H9 (cell line): ENCODE measurements at regions not wholly inside any gene's neighbourhood (a gene's known extent, or its start where the extent isn't known, plus 50 kb on each side); places are given as distances from the start of the nearest gene placed in this dataset.

ENCODE experiments used
- DNase-seq: peaks from one replicate; pipeline ENCODE4 v3.0.0-alpha.2; 2017
- H2AFZ ChIP-seq: one replicate; pipeline ENCODE4 v1.6.1; 2013; ENCODE audit warnings: mild to moderate bottlenecking, low read length, control low read depth, moderate library complexity
- H2AK5ac ChIP-seq: 2 replicates; pipeline ENCODE4 v1.6.1; 2013; ENCODE audit warnings: low read length, control low read depth, mixed read lengths; ENCODE audit not compliant: insufficient read length
- H2BK120ac ChIP-seq: one replicate; pipeline ENCODE4 v1.6.1; 2013; ENCODE audit warnings: low read depth, mild to moderate bottlenecking, low read length, control low read depth, inconsistent platforms; ENCODE audit not compliant: poor library complexity, severe bottlenecking
- H2BK12ac ChIP-seq: 2 replicates; pipeline ENCODE4 v1.6.1; 2013; ENCODE audit warnings: low read length, control low read depth, mixed read lengths, low read depth; ENCODE audit not compliant: insufficient read length
- H2BK15ac ChIP-seq: 2 replicates; pipeline ENCODE4 v1.6.1; 2013; ENCODE audit warnings: low read depth, low read length, control low read depth
- H2BK20ac ChIP-seq: one replicate; pipeline ENCODE4 v1.6.1; 2013; ENCODE audit warnings: low read depth, mild to moderate bottlenecking, low read length, control low read depth, inconsistent platforms; ENCODE audit not compliant: poor library complexity, severe bottlenecking
- H2BK5ac ChIP-seq: 2 replicates; pipeline ENCODE4 v1.6.1; 2013; ENCODE audit warnings: low read length, control low read depth, mixed read lengths; ENCODE audit not compliant: insufficient read length
- H3K14ac ChIP-seq: 2 replicates; pipeline ENCODE4 v1.6.1; 2013; ENCODE audit warnings: low read length, control low read depth; ENCODE audit not compliant: insufficient read depth
- H3K18ac ChIP-seq: 2 replicates; pipeline ENCODE4 v1.6.1; 2013; ENCODE audit warnings: low read depth, mild to moderate bottlenecking, mixed read lengths, low read length, control low read depth; ENCODE audit not compliant: insufficient read length
- H3K23ac ChIP-seq: 2 replicates; pipeline ENCODE4 v1.6.1; 2013; ENCODE audit warnings: low read length, control low read depth, mixed read lengths, low read depth; ENCODE audit not compliant: insufficient read length
- H3K23me2 ChIP-seq: 2 replicates; pipeline ENCODE4 v1.6.1; 2013; ENCODE audit warnings: low read depth, mild to moderate bottlenecking, mixed read lengths, low read length, control low read depth; ENCODE audit not compliant: insufficient read length, poor library complexity, severe bottlenecking
- H3K27ac ChIP-seq: 2 replicates; pipeline ENCODE4 v1.5.1; 2013; ENCODE audit warnings: low read length, control low read depth, mixed read lengths, low read depth; ENCODE audit not compliant: insufficient read length
- H3K27me3 ChIP-seq: 2 replicates; pipeline ENCODE4 v1.6.1; 2013; ENCODE audit warnings: low read length, control low read depth, inconsistent platforms; ENCODE audit not compliant: insufficient read depth
- H3K4ac ChIP-seq: 2 replicates; pipeline ENCODE4 v1.6.1; 2013; ENCODE audit warnings: low read depth, mild to moderate bottlenecking, control low read depth, inconsistent platforms, low read length, moderate library complexity
- H3K4me1 ChIP-seq: 2 replicates; pipeline ENCODE4 v1.6.1; 2013; ENCODE audit warnings: low read length, control low read depth, inconsistent platforms; ENCODE audit not compliant: insufficient read depth
- H3K4me2 ChIP-seq: 2 replicates; pipeline ENCODE4 v1.6.1; 2013; ENCODE audit warnings: low read length, control low read depth, mixed read lengths; ENCODE audit not compliant: insufficient read length, insufficient read depth
- H3K56ac ChIP-seq: 2 replicates; pipeline ENCODE4 v1.6.1; 2013; ENCODE audit warnings: low read depth, mild to moderate bottlenecking, mixed read lengths, low read length, control low read depth; ENCODE audit not compliant: insufficient read length
- H3K79me1 ChIP-seq: 2 replicates; pipeline ENCODE4 v1.6.1; 2013; ENCODE audit warnings: low read depth, mild to moderate bottlenecking, moderate library complexity, low read length, control low read depth, inconsistent platforms; ENCODE audit not compliant: insufficient read depth, poor library complexity, severe bottlenecking
- H3K79me2 ChIP-seq: 2 replicates; pipeline ENCODE4 v1.6.1; 2013; ENCODE audit warnings: low read length, control low read depth, inconsistent platforms; ENCODE audit not compliant: insufficient read depth
- H3K9ac ChIP-seq: 2 replicates; pipeline ENCODE4 v1.6.1; 2013; ENCODE audit warnings: low read length, control low read depth, mixed read lengths; ENCODE audit not compliant: insufficient read length; ENCODE audit errors: extremely low read depth
- H3K9me3 ChIP-seq: one replicate; pipeline ENCODE4 v1.6.1; 2013; ENCODE audit warnings: low read depth, low read length, inconsistent platforms; ENCODE audit not compliant: control insufficient read depth
- H3T11ph ChIP-seq: one replicate; pipeline ENCODE4 v1.6.1; 2013; ENCODE audit warnings: mild to moderate bottlenecking, low read length, control low read depth, inconsistent platforms
- H4K20me1 ChIP-seq: one replicate; pipeline ENCODE4 v1.6.1; 2013; ENCODE audit not compliant: control insufficient read depth, insufficient read length, insufficient read depth
- H4K5ac ChIP-seq: 2 replicates; pipeline ENCODE4 v1.6.1; 2013; ENCODE audit warnings: low read depth, mild to moderate bottlenecking, mixed read lengths, low read length, control low read depth; ENCODE audit not compliant: insufficient read length
- H4K8ac ChIP-seq: replicated peaks from 2 replicates; pipeline ENCODE4 v1.6.1; 2013; ENCODE audit warnings: low read length, control low read depth, mixed read lengths, low read depth; ENCODE audit not compliant: insufficient read length
- H4K91ac ChIP-seq: 2 replicates; pipeline ENCODE4 v1.6.1; 2013; ENCODE audit warnings: low read depth, mild to moderate bottlenecking, moderate library complexity, mixed read lengths, low read length, control low read depth; ENCODE audit not compliant: insufficient read length
- H3K27ac Mint-ChIP-seq, 3 experiments: 2 replicates in 2 of 3; 3 replicates in 1 of 3; pipeline ENCODE4 v1.8.0; 2020 to 2021; ENCODE audit warnings: mixed read lengths in 3 of 3, mild to moderate bottlenecking in 1 of 3, moderate library complexity in 1 of 3
- H3K27me3 Mint-ChIP-seq: 2 replicates; pipeline ENCODE4 v1.8.0; 2021; ENCODE audit warnings: low read depth, mild to moderate bottlenecking, moderate library complexity, mixed read lengths
- H3K36me3 Mint-ChIP-seq, 3 experiments: 2 replicates in 2 of 3; 3 replicates in 1 of 3; pipeline ENCODE4 v1.8.0; 2020 to 2021; ENCODE audit warnings: low read depth in 3 of 3, mixed read lengths in 3 of 3; ENCODE audit not compliant: insufficient read depth in 1 of 3
- H3K4me1 Mint-ChIP-seq, 2 experiments: 2 replicates each; pipeline ENCODE4 v1.8.0; 2020; ENCODE audit warnings: mixed read lengths in 2 of 2
- H3K4me3 Mint-ChIP-seq, 2 experiments: 2 replicates in 1 of 2; 3 replicates in 1 of 2; pipeline ENCODE4 v1.8.0; 2020 to 2021; ENCODE audit warnings: mild to moderate bottlenecking in 2 of 2, mixed read lengths in 2 of 2, moderate library complexity in 1 of 2
- H3K9me3 Mint-ChIP-seq, 2 experiments: 2 replicates in 1 of 2; 3 replicates in 1 of 2; pipeline ENCODE4 v1.8.0; 2020; ENCODE audit warnings: mild to moderate bottlenecking in 2 of 2, mixed read lengths in 2 of 2, moderate library complexity in 1 of 2
- WGBS: extraction: QIAGEN DNeasy Blood & Tissue Kit; methylation state at CpG from one replicate; pipeline ENCODE4 v1.1.7; 2013; ENCODE audit warnings: missing lambda C conversion rate, low lambda C conversion rate, mixed read lengths; ENCODE audit not compliant: insufficient read length; ENCODE audit errors: extremely low coverage; 5-methylcytosine and 5-hydroxymethylcytosine counted together
- TF ChIP-seq, protein P1 (sequence below): fragments of 200-600 bp; sonication (generic); conservative IDR thresholded peaks from 3 replicates; pipeline ENCODE4 v1.8.0; 2021; ENCODE audit warnings: antibody characterized with exemption, mild to moderate bottlenecking

DNA sequence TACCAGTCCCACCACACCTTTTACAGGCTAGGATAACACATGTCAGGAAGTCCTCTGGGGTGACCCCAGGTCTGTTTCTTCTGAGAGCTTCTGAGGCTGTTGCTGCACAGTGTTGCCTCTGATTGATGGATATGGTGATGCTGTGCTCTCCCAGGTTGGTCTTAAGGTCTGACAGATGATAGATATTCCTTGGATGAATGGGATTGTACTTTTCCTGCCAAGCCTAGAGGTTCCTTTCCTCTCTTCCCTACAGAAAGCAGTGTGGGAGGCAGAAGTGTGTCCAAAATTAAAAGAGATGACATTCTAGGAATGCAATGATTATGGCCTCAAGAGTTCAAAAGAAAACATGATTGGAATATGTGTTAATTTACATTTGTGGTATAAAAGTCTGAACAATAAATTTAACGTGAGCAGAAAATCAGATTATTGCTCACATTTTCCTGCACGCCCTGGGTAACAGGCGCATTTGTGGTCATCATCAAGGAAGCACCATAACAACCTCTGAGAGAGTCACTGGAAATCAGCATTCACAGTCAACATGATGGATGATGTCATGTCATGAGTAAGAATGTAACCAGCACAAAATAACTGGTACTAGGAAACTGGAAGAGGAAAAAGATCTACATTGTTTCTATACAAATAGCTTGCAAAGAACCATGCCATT lies 73.7 kb downstream of the BBS10 start:
- H3K27me3 Mint-ChIP-seq, result no peaks in the 10 kb centered on the region
- H3K27ac Mint-ChIP-seq, result no peak overlapping the region
- no peak overlapping the region for H3K4me2 ChIP-seq
- H3K23ac ChIP-seq, result no peak overlapping the region
- H2AFZ ChIP-seq, result no peak overlapping the region
- peaks cover 17 to 18% of the 10 kb centered on the region in 2 experiments for H3K4me1 Mint-ChIP-seq
- H3K27ac ChIP-seq, result no peak overlapping the region
- H3K14ac ChIP-seq, result no peak overlapping the region
- H2BK12ac ChIP-seq, result no peak overlapping the region
- peaks cover 4% of the 10 kb centered on the region; the same call in 1 of the 2 replicates for H3K4me1 ChIP-seq
- no peaks in the 10 kb centered on the region for H3K27me3 ChIP-seq
- H2BK120ac ChIP-seq, result no peak overlapping the region
- H2BK20ac ChIP-seq, result no peak overlapping the region
- H3K9ac ChIP-seq, result no peak overlapping the region
- no peaks in the 10 kb centered on the region for H3K36me3 Mint-ChIP-seq
- H3K4ac ChIP-seq, result no peak overlapping the region
- no peaks in the 10 kb centered on the region for H3K79me1 ChIP-seq
- H4K91ac ChIP-seq, result no peak overlapping the region
- no peak overlapping the region for H3K4me3 Mint-ChIP-seq
- no peak overlapping the region for H2AK5ac ChIP-seq
- no peak overlapping the region for H3T11ph ChIP-seq
- H3K23me2 ChIP-seq, result no peaks in the 10 kb centered on the region
- H3K56ac ChIP-seq, result no peak overlapping the region
- no peaks in the 10 kb centered on the region for H3K9me3 Mint-ChIP-seq
- H3K18ac ChIP-seq, result no peak overlapping the region
- no peak overlapping the region for H4K8ac ChIP-seq
- no peak overlapping the region for H4K5ac ChIP-seq
- H2BK15ac ChIP-seq, result no peak overlapping the region
- no peaks in the 10 kb centered on the region for H3K79me2 ChIP-seq
- H4K20me1 ChIP-seq, result no peaks in the 10 kb centered on the region
- H3K9me3 ChIP-seq, result no peaks in the 10 kb centered on the region
- H2BK5ac ChIP-seq, result no peak overlapping the region
- TF ChIP-seq, protein P1, sequence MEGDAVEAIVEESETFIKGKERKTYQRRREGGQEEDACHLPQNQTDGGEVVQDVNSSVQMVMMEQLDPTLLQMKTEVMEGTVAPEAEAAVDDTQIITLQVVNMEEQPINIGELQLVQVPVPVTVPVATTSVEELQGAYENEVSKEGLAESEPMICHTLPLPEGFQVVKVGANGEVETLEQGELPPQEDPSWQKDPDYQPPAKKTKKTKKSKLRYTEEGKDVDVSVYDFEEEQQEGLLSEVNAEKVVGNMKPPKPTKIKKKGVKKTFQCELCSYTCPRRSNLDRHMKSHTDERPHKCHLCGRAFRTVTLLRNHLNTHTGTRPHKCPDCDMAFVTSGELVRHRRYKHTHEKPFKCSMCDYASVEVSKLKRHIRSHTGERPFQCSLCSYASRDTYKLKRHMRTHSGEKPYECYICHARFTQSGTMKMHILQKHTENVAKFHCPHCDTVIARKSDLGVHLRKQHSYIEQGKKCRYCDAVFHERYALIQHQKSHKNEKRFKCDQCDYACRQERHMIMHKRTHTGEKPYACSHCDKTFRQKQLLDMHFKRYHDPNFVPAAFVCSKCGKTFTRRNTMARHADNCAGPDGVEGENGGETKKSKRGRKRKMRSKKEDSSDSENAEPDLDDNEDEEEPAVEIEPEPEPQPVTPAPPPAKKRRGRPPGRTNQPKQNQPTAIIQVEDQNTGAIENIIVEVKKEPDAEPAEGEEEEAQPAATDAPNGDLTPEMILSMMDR, result no peak
- no CpG with 5 or more reads among the region's 3 CpGs for WGBS
- no peak for DNase-seq
